Mucosa of rectum (tissue), 2 donors: ENCODE measurements at regions not wholly inside any gene's neighbourhood (a gene's known extent, or its start where the extent isn't known, plus 50 kb on each side); places are given as distances from the start of the nearest gene placed in this dataset.

Source experiments
- H3K27ac ChIP-seq, 2 donors: one replicate each; pipeline ENCODE4 v1.7.0; 2013; ENCODE audit warnings: inconsistent platforms in 2 of 2, low read depth in 2 of 2, low read length in 2 of 2
- H3K27me3 ChIP-seq, 2 donors: one replicate each; pipeline ENCODE4 v1.7.0; 2013; ENCODE audit warnings: low read length in 2 of 2; ENCODE audit not compliant: control insufficient read depth in 2 of 2, insufficient read depth in 2 of 2
- H3K36me3 ChIP-seq, 2 donors: one replicate each; pipeline ENCODE4 v1.7.0; 2013; ENCODE audit warnings: low read length in 2 of 2; ENCODE audit not compliant: control insufficient read depth in 2 of 2, insufficient read depth in 2 of 2
- H3K4me1 ChIP-seq, 2 donors: one replicate each; pipeline ENCODE4 v1.7.0; 2013; ENCODE audit warnings: low read length in 2 of 2, mild to moderate bottlenecking in 1 of 2; ENCODE audit not compliant: control insufficient read depth in 2 of 2, insufficient read depth in 2 of 2
- H3K4me3 ChIP-seq, 2 donors: one replicate each; pipeline ENCODE4 v1.7.0; 2013; ENCODE audit warnings: low read length in 2 of 2
- H3K9ac ChIP-seq, 2 donors: one replicate each; pipeline ENCODE4 v1.7.0; 2013; ENCODE audit warnings: low read length in 2 of 2, low read depth in 1 of 2, mild to moderate bottlenecking in 1 of 2
- H3K9me3 ChIP-seq, 2 donors: one replicate each; pipeline ENCODE4 v1.7.0; 2013; ENCODE audit warnings: low read length in 2 of 2; ENCODE audit not compliant: control insufficient read depth in 2 of 2
- donor health status: healthy.
- donor health status: Normal muscosa, but diverticular disease.

GRCh38 chr12:76679778-76680177 is 84.1 kb upstream of the ZDHHC17 start:
- no peak overlapping the region for H3K4me3 ChIP-seq
- no peaks in the 10 kb centered on the region for H3K4me1 ChIP-seq
- H3K27ac ChIP-seq, result no peak overlapping the region
- no peak overlapping the region for H3K9ac ChIP-seq
- H3K9me3 ChIP-seq, result no peaks in the 10 kb centered on the region
- H3K27me3 ChIP-seq, result no peaks in the 10 kb centered on the region
- no peaks in the 10 kb centered on the region for H3K36me3 ChIP-seq

- H3K4me1 ChIP-seq, result peaks cover 2 to 5% of the 10 kb centered on the region in 2 donors
- H3K27me3 ChIP-seq, result no peaks in the 10 kb centered on the region
- no peaks in the 10 kb centered on the region for H3K36me3 ChIP-seq
- no peak overlapping the region for H3K27ac ChIP-seq
- no peak overlapping the region for H3K4me3 ChIP-seq
- H3K9ac ChIP-seq, result no peak overlapping the region
- no peaks in the 10 kb centered on the region for H3K9me3 ChIP-seq
These were observed 83.0 kb upstream of the ZDHHC17 start for GRCh38 chr12:76680940-76681339.

- no peak overlapping the region for H3K27ac ChIP-seq
- no peak overlapping the region for H3K9ac ChIP-seq
- H3K4me3 ChIP-seq, result peak overlapping the region in 1 of 2 donors; percentile 28
These were observed 78.7 kb upstream of the ZDHHC17 start for GRCh38 chr12:76685246-76685678.

GRCh38 chr12:76687981-76688380 is 75.9 kb upstream of the ZDHHC17 start:
- Histone ChIP-seq H3K9ac (no peak overlapping the region), H3K27ac (no peak overlapping the region), H3K4me3 (no peak overlapping the region), H3K27me3 (no peaks in the 10 kb centered on the region), H3K9me3 (no peaks in the 10 kb centered on the region), H3K4me1 (peaks cover 2 to 5% of the 10 kb centered on the region in 2 donors), H3K36me3 (no peaks in the 10 kb centered on the region)

More at GRCh38 chr12:76685246-76685678, 78.7 kb upstream of the ZDHHC17 start:
- Histone ChIP-seq H3K9me3 (no peaks in the 10 kb centered on the region), H3K4me1 (peaks cover 2 to 5% of the 10 kb centered on the region in 2 donors), H3K36me3 (no peaks in the 10 kb centered on the region), H3K27me3 (no peaks in the 10 kb centered on the region)

- Histone ChIP-seq H3K4me3 (no peak overlapping the region), H3K27ac (no peak overlapping the region), H3K4me1 (peaks cover 2 to 5% of the 10 kb centered on the region in 2 donors), H3K36me3 (no peaks in the 10 kb centered on the region), H3K9ac (no peak overlapping the region), H3K9me3 (no peaks in the 10 kb centered on the region), H3K27me3 (no peaks in the 10 kb centered on the region)
These were observed 75.3 kb upstream of the ZDHHC17 start for GRCh38 chr12:76688631-76689030.

- Histone ChIP-seq H3K9me3 (no peaks in the 10 kb centered on the region), H3K27ac (no peak overlapping the region), H3K9ac (no peak overlapping the region), H3K4me3 (no peak overlapping the region), H3K27me3 (no peaks in the 10 kb centered on the region), H3K36me3 (no peaks in the 10 kb centered on the region), H3K4me1 (no peaks in the 10 kb centered on the region)
These were observed 72.8 kb upstream of the ZDHHC17 start for GRCh38 chr12:76690921-76691700.

- H3K27ac ChIP-seq, result no peak overlapping the region
- H3K27me3 ChIP-seq, result no peaks in the 10 kb centered on the region
These were observed 71.1 kb upstream of the ZDHHC17 start for GRCh38 chr12:76692846-76693245.

GRCh38 chr12:76694369-76694768 is 69.5 kb upstream of the ZDHHC17 start:
- H3K4me1 ChIP-seq, result no peaks in the 10 kb centered on the region
- H3K4me3 ChIP-seq, result no peak overlapping the region
- H3K27me3 ChIP-seq, result no peaks in the 10 kb centered on the region
- no peaks in the 10 kb centered on the region for H3K36me3 ChIP-seq
- no peak overlapping the region for H3K9ac ChIP-seq
- H3K27ac ChIP-seq, result no peak overlapping the region
- no peaks in the 10 kb centered on the region for H3K9me3 ChIP-seq

More at GRCh38 chr12:76692846-76693245, 71.1 kb upstream of the ZDHHC17 start:
- H3K9me3 ChIP-seq, result no peaks in the 10 kb centered on the region
- H3K4me3 ChIP-seq, result no peak overlapping the region
- no peaks in the 10 kb centered on the region for H3K36me3 ChIP-seq
- no peak overlapping the region for H3K9ac ChIP-seq
- no peaks in the 10 kb centered on the region for H3K4me1 ChIP-seq

- no peaks in the 10 kb centered on the region for H3K36me3 ChIP-seq
- H3K27ac ChIP-seq, result no peak overlapping the region
- no peaks in the 10 kb centered on the region for H3K4me1 ChIP-seq
- H3K9me3 ChIP-seq, result no peaks in the 10 kb centered on the region
- no peaks in the 10 kb centered on the region for H3K27me3 ChIP-seq
- H3K4me3 ChIP-seq, result no peak overlapping the region
- H3K9ac ChIP-seq, result no peak overlapping the region
These were observed 67.7 kb upstream of the ZDHHC17 start for GRCh38 chr12:76696186-76696585.

- Histone ChIP-seq H3K27me3 (no peaks in the 10 kb centered on the region), H3K4me3 (no peak overlapping the region), H3K36me3 (no peaks in the 10 kb centered on the region), H3K9ac (no peak overlapping the region), H3K9me3 (no peaks in the 10 kb centered on the region), H3K4me1 (no peaks in the 10 kb centered on the region), H3K27ac (no peak overlapping the region)
These were observed 66.1 kb upstream of the ZDHHC17 start for GRCh38 chr12:76697849-76698248.
